ENCODE measurements at regions not wholly inside any gene's neighbourhood (a gene's known extent, or its start where the extent isn't known, plus 50 kb on each side); places are given as distances from the start of the nearest gene placed in this dataset.
A peak's percentile ranks its signal among the peaks of the same experiment; 100 is the strongest.
"Not testable (repeated sequence)": the region's sequence is repeated elsewhere in the genome, so short reads cannot be mapped to it uniquely, and the experiment has no call there.

- no peak for DNase-seq (ENCODE audit: extremely low read depth, low read depth)
These were observed 206.4 kb upstream of the ZKSCAN2 start for GRCh38 chr16:25464058-25464457.

GRCh38 chr16:25449802-25450201 is 192.2 kb upstream of the ZKSCAN2 start:
- no peak for DNase-seq (ENCODE audit: extremely low read depth, low read depth)

GRCh38 chr16:25443994-25444393 is 186.3 kb upstream of the ZKSCAN2 start:
- DNase-seq (ENCODE audit: extremely low read depth, low read depth): no peak

- DNase-seq (ENCODE audit: extremely low read depth, low read depth): no peak
These were observed 176.4 kb upstream of the ZKSCAN2 start for GRCh38 chr16:25434064-25434463.

- no peak for DNase-seq (ENCODE audit: extremely low read depth, low read depth)
These were observed 175.7 kb upstream of the ZKSCAN2 start for GRCh38 chr16:25433388-25433787.

DNA sequence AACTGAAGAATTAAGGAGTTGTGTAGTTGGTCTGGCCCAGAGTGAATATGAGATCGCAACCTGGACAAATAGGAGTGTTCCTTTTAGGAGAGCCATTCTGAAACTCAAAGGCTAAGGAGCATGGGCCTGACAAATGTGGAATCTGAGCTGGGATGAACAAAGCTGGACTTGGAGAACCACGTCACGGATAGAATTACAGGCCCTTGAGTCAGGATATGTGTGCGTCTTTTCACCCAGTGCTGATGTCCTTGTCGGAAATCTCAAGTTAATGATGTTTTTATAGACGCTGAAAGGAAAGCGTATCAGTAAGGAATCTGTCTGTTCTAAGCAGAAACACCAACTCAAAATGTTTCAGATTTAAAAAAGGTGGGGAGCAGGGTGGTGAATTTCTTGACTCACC is 173.8 kb upstream of the ZKSCAN2 start:
- peak; percentile 7 for DNase-seq (ENCODE audit: extremely low read depth, low read depth)

GRCh38 chr16:25426829-25427228 is 169.2 kb upstream of the ZKSCAN2 start:
- no peak for DNase-seq (ENCODE audit: extremely low read depth, low read depth)

GRCh38 chr16:25419681-25420080 is 162.0 kb upstream of the ZKSCAN2 start:
- no peak for DNase-seq (ENCODE audit: extremely low read depth, low read depth)

DNA sequence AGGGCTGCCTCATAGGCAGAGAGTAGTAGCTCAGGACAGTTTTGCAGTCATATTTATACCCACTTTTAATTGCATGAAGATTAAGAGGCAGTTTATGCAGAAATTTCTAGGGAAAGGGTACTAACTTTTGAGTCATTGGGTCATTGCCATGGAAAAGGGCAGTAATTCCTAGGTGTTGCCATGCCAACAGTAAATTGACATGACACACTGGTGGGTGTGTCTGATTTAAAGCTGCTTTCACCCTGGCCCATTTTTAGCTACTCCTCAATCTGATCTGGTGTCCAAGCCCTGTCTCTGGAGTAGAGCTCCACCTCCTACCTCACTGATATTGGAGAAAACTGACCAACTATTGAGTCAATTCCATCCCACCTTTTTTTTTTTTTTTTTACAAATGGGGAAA is 161.5 kb upstream of the ZKSCAN2 start:
- DNase-seq (ENCODE audit: extremely low read depth, low read depth): no peak

DNA sequence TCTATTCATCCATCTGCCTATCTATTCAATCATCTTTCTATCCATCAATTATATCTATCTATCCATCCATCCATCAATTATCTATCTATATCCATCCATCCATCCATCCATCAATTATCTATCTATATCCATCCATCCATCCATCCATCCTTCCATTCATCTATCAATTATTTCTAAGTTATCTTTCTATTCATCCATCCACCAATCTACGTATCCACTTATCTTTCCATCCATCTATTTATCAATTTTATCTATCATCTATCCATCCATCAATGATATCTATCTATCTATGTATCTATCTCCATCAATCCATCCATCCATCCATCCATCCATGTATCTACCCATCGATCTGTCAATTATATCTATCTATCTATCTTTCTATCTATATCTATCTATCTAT is 158.4 kb upstream of the ZKSCAN2 start:
- no peak for DNase-seq (ENCODE audit: extremely low read depth, low read depth)

DNA sequence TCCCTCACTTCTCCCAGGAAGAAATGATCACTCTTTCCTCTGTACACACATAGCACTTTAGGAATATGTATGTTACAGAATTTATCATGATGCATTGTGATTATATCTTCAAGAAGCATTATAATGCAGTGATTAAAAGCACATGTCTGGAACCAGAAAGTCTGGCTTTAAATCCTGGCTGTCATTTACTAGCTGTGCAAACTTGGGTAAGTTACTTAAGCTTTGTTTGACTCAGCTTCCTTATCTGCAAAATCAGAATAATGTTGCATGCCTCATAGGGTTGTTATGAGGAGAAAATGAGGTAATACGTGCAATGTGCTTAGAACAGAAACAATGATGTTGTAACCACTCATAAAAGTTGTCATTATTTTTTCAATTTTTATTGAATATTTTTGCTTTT is 156.3 kb upstream of the ZKSCAN2 start:
- no peak for DNase-seq (ENCODE audit: extremely low read depth, low read depth)

DNA sequence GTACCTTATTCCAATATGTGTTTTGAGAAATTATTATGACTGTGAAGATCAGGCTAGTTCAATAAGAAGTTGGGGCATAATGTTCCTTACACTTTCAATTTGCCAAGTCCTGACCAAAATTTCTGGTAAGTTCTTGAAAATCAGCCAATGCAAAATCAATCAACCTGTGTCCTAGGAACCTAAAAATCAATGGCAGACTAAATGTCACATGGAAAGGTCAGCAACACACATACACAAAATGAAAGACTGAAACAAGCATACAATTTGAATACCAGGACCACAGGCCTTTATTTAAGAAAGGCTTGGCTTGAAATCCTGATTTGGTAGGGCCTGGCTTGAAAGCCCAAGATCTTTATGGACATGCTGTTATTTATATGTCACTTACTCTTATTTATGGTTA is 155.5 kb upstream of the ZKSCAN2 start:
- DNase-seq (ENCODE audit: extremely low read depth, low read depth): no peak

- no peak for DNase-seq (ENCODE audit: extremely low read depth, low read depth)
These were observed 153.9 kb upstream of the ZKSCAN2 start for GRCh38 chr16:25411396-25412081.

GRCh38 chr16:25403852-25404251 is 146.2 kb upstream of the ZKSCAN2 start:
- DNase-seq (ENCODE audit: extremely low read depth, low read depth): no peak

DNA sequence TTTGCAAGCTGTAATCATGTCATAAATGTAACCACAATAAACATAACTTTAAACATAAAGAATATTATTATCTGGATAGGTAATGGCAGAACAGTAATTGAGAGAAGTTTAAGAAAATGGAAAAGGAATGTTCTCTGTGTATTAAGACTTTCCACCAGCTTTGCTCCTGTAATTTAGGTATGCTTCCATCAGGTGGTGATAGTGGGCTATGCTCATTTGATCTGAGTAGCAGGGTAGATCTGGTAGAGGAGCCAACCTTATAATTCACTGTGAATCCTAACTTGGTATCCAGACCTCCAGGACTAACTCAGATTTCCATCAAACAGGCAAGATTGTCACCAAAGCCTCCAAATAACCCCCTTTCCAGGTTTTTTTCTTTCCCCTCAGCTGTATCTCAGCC is 137.9 kb upstream of the ZKSCAN2 start:
- DNase-seq (ENCODE audit: extremely low read depth, low read depth): no peak

- no peak for DNase-seq (ENCODE audit: extremely low read depth, low read depth)
These were observed 133.1 kb upstream of the ZKSCAN2 start for GRCh38 chr16:25390761-25391160.

GRCh38 chr16:25374556-25374955 is 116.9 kb upstream of the ZKSCAN2 start:
- no peak for DNase-seq (ENCODE audit: extremely low read depth, low read depth)

DNA sequence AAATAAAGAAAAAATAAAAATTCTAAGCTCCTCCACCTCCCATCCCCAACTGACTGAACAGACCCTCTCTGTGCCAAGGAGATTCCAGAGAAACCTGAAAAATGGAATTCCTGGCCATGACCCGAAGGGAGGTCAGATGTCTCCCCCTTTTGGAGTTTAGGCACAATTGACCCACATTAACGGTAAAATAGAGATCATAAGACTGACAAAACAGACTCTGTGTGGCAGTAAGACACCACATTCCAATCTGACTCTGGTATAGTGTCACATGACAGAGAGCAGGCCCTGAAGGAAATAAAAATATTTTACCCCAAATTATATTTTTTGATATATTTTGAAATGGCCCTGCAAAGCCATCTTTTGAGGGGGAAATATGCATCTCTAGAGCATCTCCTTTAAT is 115.1 kb upstream of the ZKSCAN2 start:
- no peak for DNase-seq (ENCODE audit: extremely low read depth, low read depth)

- no peak for DNase-seq (ENCODE audit: extremely low read depth, low read depth)
These were observed 113.7 kb upstream of the ZKSCAN2 start for GRCh38 chr16:25371342-25371741.

DNA sequence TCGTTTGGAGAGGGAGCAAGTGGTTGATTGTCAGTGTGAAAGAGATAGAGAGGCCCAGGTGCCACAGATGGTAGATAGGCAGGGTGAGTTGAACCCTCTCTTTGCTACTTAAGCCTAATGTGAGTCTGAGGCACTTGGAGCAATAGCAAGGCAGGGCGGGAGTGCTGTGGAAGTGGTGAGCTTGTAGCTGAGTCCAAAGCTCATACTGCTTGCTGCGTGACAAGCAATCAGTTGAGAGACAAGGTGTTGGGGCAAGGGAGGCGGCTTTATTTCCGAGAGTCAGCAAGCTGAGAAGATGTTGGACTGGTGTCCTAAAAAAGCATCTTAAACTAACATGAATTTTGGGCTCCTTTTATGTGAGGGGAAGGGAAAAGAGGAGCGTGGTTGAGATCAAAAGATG is 112.9 kb upstream of the ZKSCAN2 start:
- no peak for DNase-seq (ENCODE audit: extremely low read depth, low read depth)

DNA sequence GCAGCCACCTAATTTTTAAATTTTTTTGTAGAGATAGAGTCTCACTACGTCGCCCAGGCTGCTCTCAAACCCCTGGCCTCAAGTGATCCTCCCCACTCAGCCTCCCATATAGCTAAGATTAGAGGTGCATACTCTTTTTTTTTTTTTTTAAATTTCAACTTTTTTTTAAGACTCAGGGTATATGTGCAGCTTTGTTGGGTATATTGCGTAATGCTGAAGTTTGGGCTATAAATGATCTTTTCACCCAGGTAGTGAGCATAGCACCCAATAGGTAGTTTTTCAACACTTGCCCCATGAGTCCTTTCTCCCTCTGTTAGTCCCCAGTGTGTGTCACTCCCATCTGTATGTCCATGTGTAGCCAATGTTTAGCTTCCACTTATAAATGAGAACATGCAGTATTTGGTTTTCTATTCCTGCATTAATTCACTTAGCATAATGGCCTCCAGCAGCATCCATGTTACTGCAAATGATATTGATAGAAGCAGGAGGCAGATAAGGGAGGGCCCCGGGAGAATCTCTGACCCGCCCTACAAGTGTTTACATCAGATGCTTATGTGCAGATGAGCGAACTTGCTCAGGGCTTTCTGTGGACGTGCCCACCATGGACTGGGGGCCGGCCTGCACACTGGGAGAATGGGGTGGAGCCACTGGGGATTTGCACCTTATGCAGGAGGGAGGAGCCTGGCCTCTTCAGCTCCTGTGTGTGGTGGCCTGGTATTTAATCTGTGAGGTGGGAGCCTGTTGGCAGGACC is 110.3 kb upstream of the ZKSCAN2 start:
- DNase-seq (ENCODE audit: extremely low read depth, low read depth): no peak

DNA sequence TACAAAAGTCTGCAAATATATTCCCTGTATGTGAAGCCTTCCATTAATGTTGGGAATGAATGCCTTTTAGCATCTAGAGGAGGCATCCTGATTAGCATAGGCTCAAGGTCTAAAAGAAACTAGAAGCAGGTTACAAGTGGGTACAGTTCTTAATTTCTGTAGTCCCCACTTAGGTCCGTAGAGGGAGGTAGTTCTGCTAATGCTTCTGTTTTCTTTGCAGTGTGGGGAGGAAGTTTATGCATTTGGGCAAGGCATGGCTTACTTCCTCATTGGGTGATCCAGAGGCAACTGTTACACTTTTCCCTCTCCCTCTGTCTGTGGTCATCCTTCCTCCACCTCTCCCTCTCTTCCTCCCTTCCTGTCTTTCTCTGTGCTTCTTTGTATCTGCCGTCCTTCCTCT is 108.4 kb upstream of the ZKSCAN2 start:
- DNase-seq (ENCODE audit: extremely low read depth, low read depth): no peak

DNA sequence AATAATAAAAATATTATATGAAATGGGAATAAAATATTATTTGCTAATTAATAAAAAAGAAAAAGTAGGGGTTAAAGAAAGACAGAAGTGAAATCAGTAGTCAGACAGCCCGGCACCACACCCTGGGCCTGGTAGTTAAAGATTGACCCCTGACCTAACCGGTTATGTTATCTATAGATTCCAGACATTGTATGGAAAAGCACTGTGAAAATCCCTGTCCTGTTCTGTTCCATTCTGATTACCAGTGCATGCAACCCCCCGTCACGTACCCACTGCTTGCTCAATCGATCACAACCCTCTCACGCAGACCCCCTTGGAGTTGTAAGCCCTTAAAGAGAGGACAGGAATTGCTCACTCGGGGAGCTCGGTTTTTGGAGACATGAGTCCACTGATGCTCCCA is 101.9 kb upstream of the ZKSCAN2 start:
- not testable (repeated sequence) for DNase-seq (ENCODE audit: extremely low read depth, low read depth)

Measured in NCI-H460 (cell line).